ENCODE measurements at regions not wholly inside any gene's neighbourhood (a gene's known extent, or its start where the extent isn't known, plus 50 kb on each side); places are given as distances from the start of the nearest gene placed in this dataset.
"Not testable (repeated sequence)": the region's sequence is repeated elsewhere in the genome, so short reads cannot be mapped to it uniquely, and the experiment has no call there.

GRCh38 chr3:147157631-147158030, 248.7 kb downstream of the ZIC4 start:
- no peaks in the 10 kb centered on the region for H3K36me3 ChIP-seq
- no peak overlapping the region for H3K4me3 ChIP-seq
- DNase-seq (ENCODE audit: low read depth in 1 of 2, low spot score in 1 of 2): no peak
- TF ChIP-seq, protein P1, sequence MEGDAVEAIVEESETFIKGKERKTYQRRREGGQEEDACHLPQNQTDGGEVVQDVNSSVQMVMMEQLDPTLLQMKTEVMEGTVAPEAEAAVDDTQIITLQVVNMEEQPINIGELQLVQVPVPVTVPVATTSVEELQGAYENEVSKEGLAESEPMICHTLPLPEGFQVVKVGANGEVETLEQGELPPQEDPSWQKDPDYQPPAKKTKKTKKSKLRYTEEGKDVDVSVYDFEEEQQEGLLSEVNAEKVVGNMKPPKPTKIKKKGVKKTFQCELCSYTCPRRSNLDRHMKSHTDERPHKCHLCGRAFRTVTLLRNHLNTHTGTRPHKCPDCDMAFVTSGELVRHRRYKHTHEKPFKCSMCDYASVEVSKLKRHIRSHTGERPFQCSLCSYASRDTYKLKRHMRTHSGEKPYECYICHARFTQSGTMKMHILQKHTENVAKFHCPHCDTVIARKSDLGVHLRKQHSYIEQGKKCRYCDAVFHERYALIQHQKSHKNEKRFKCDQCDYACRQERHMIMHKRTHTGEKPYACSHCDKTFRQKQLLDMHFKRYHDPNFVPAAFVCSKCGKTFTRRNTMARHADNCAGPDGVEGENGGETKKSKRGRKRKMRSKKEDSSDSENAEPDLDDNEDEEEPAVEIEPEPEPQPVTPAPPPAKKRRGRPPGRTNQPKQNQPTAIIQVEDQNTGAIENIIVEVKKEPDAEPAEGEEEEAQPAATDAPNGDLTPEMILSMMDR (IDR thresholded peaks at IDR 0.05; ENCODE audit: low read depth, low read length): no peak
- no peaks in the 10 kb centered on the region for H3K9me3 ChIP-seq (ENCODE audit: low read depth)
- H3K4me1 ChIP-seq (ENCODE audit: low read depth): no peaks in the 10 kb centered on the region
- no peaks in the 10 kb centered on the region for H3K27me3 ChIP-seq
- H3K27ac ChIP-seq: no peak overlapping the region

DNA sequence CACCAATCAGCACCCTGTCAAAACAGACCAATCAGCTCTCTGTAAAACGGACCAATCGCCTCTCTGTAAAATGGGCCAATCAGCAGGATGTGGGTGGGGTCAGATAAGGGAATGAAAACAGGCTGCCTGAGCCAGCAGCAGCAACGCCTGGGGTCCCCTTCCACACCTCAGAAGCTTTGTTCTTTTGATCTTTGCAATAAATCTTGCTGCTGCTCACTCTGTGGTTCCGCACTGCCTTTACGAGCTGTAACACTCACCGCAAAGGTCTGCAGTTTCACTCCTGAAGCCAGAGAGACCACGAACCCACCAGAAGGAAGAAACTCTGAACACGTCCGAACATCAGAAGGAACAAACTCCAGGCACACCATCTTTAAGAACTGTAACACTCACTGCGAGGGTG, 251.4 kb downstream of the ZIC4 start:
- not testable (repeated sequence) for H3K27me3 ChIP-seq; H3K27ac ChIP-seq; H3K4me3 ChIP-seq; DNase-seq (ENCODE audit: low read depth in 1 of 2, low spot score in 1 of 2); H3K9me3 ChIP-seq (ENCODE audit: low read depth); H3K36me3 ChIP-seq; H3K4me1 ChIP-seq (ENCODE audit: low read depth)

DNA sequence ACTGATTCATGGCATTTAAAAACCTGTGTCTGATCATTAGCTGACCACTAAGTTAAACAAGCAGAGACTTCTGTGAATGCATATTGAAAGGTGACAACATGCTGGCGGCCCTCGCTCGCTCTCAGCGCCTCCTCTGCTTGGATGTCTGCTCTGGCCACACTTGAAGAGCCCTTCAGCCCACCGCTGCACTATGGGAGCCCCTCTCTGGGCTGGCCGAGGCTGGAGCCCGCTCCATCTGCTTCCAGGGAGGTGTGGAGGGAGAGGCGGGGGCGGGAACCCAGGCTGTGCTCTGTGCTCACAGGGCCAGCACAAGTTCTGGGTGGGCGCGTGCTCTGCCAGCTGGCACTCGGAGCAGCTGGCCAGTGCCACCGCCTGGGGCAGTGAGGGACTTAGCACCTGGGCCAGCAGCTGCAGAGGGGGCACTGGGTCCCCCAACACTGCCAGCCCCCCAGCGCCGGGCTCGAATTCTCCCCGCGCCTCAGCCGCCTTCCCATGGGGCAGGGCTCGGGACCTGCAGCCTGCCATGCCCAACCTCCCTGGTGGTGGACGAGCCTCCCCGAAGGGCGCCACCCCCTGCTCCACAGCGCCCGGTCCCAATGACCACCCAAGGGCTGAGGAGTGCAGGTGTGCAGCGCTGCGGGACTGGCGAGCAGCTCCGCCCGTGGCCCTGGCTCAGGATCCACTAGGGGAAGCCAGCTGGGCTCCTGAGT, 252.4 kb downstream of the ZIC4 start:
- H3K27ac ChIP-seq: no peak overlapping the region
- TF ChIP-seq, protein P1 (IDR thresholded peaks at IDR 0.05; ENCODE audit: low read depth, low read length): no peak
- H3K4me1 ChIP-seq (ENCODE audit: low read depth): no peaks in the 10 kb centered on the region

DNA sequence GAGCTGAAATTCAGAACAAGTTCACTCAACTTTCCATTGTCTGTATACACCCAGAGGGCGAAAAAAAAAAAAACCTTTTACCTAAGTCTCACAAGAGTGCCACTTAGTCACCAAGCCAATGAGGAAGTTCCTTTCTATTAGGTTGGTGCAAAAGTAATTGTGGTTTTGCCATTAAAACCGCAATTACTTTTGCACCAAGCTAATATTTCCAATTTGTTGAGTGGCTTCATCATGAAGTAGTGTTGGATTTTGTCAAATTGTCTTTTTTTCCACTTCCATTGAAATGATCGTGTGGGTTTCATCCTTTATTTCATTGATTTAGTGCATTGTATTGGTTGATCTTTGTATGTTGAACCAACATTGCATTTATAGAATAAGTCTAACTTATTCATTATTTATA, 253.9 kb downstream of the ZIC4 start:
- no peaks in the 10 kb centered on the region for H3K9me3 ChIP-seq (ENCODE audit: low read depth)
- no peaks in the 10 kb centered on the region for H3K36me3 ChIP-seq
- no peaks in the 10 kb centered on the region for H3K27me3 ChIP-seq
- no peak for DNase-seq (ENCODE audit: low read depth in 1 of 2, low spot score in 1 of 2)
- H3K4me1 ChIP-seq (ENCODE audit: low read depth): no peaks in the 10 kb centered on the region
- no peak overlapping the region for H3K27ac ChIP-seq
- TF ChIP-seq, protein P1 (IDR thresholded peaks at IDR 0.05; ENCODE audit: low read depth, low read length): no peak
- H3K4me3 ChIP-seq: no peak overlapping the region

More for the DNA sequence above, 252.4 kb downstream of the ZIC4 start:
- Histone ChIP-seq H3K9me3 (ENCODE audit: low read depth) (no peaks in the 10 kb centered on the region), H3K4me3 (no peak overlapping the region), H3K27me3 (no peaks in the 10 kb centered on the region), H3K36me3 (no peaks in the 10 kb centered on the region)
- DNase-seq (ENCODE audit: low read depth in 1 of 2, low spot score in 1 of 2): no peak

DNA sequence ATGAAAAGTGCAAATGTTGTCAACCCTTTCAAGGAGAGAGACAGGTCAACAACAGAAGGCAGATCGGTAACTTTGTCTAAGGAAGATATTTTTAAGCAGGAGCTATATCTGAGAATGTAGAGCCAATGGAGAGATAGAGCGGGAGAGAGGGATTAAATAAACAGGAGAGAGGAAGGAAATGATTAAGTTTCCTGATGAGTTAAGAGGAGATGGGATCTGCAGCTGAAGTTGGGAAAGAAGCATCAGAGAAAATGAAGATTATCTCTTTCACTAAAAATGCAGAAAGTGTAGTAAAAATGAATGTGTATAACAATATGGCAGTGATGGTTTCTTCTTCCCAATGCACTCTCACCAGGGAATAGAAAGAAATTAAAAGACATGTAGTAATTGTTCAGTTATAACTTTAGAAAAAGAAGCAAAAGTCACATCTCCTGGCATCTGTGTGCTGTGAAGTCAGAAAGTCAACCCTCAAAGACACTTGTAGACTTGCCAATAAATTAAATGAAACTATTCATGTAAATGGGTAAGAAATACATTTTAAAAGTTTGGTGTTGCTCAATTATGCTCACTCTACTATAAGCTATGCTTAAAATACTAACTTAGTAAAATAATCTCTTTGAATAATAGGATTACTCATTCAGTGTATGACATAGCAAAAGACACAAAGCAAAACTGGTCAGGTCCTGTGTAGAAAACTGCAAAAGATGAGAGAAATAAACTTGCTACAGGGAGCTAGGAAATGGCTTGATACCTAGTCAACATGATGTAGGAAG, 264.6 kb downstream of the ZIC4 start:
- Histone ChIP-seq H3K27me3 (no peaks in the 10 kb centered on the region), H3K4me1 (ENCODE audit: low read depth) (no peaks in the 10 kb centered on the region), H3K27ac (no peak overlapping the region), H3K9me3 (ENCODE audit: low read depth) (no peaks in the 10 kb centered on the region), H3K36me3 (no peaks in the 10 kb centered on the region), H3K4me3 (no peak overlapping the region)
- TF ChIP-seq, protein P1 (IDR thresholded peaks at IDR 0.05; ENCODE audit: low read depth, low read length): no peak
- DNase-seq (ENCODE audit: low read depth in 1 of 2, low spot score in 1 of 2): no peak

- Histone ChIP-seq H3K4me3 (no peak overlapping the region), H3K9me3 (ENCODE audit: low read depth) (no peaks in the 10 kb centered on the region), H3K27ac (no peak overlapping the region), H3K4me1 (ENCODE audit: low read depth) (no peaks in the 10 kb centered on the region), H3K27me3 (no peaks in the 10 kb centered on the region), H3K36me3 (no peaks in the 10 kb centered on the region)
- no peak for DNase-seq (ENCODE audit: low read depth in 1 of 2, low spot score in 1 of 2)
- TF ChIP-seq, protein P1 (IDR thresholded peaks at IDR 0.05; ENCODE audit: low read depth, low read length): no peak
Measured at GRCh38 chr3:147139341-147139740, 267.0 kb downstream of the ZIC4 start.
